K562 (cell line): ENCODE measurements at regions not wholly inside any gene's neighbourhood (a gene's known extent, or its start where the extent isn't known, plus 50 kb on each side); places are given as distances from the start of the nearest gene placed in this dataset.
A peak's percentile ranks its signal among the peaks of the same experiment; 100 is the strongest.

Source experiments
- ATAC-seq: fragments of 200-7000 bp; cut with Tn5 transposase; 3 replicates; pipeline ENCODE4 v1.9.1; 2020; ENCODE audit warnings: moderate library complexity
- BruUV-seq: library from RNA; stranded (reverse); fragments of 400-500 nt; replicated peaks from 2 replicates; lab custom pipeline; 2021; lab: Mats Ljungman, UMichigan
- CTCF ChIA-PET: fragments of 300-600 bp; formaldehyde crosslinking; extraction: SDS; loops from one replicate; lab custom pipeline; 2021; ENCODE audit warnings: low intra/inter-chr PET ratio; lab: Yijun Ruan, JAX
- POLR2A ChIA-PET: fragments of 300-600, 350-650 bp; sonication (Branson Sonifier 250); formaldehyde crosslinking; extraction: SDS; loops from one replicate; lab custom pipeline; 2021; ENCODE audit warnings: antibody characterized with exemption, inconsistent platforms; lab: Yijun Ruan, JAX
- DNase-seq, 4 experiments: peaks; one replicate each; pipeline versions ENCODE4 v3.0.0 to v3.0.0-alpha.2; 2011 to 2018; ENCODE audit warnings: low spot score in 3 of 4, mixed read lengths in 3 of 4; ENCODE audit errors: extremely low read depth in 1 of 4
- FAIRE-seq: peaks from 2 replicates; lab custom pipeline; 2011; peaks lifted over from hg19 to GRCh38; lab: Jason Lieb, UNC
- H2AFZ ChIP-seq: 2 replicates; pipeline ENCODE4 v1.6.0; 2011; ENCODE audit warnings: low read depth, low read length, control low read depth, inconsistent platforms
- H3K27ac ChIP-seq: fragments of 200-600 bp; 3 replicates; pipeline ENCODE4 v1.8.0; 2011; ENCODE audit warnings: low read depth, mild to moderate bottlenecking, control low read depth, inconsistent platforms, low read length, moderate library complexity, mixed read lengths; ENCODE audit errors: extremely low read depth
- H3K27me3 ChIP-seq, 2 experiments: fragments of 300-600 bp in 1 of 2; 2 replicates in 1 of 2; 3 replicates in 1 of 2; pipeline versions ENCODE4 v1.6.0 to v1.8.0; 2011; ENCODE audit warnings: inconsistent platforms in 2 of 2, low read length in 2 of 2, mild to moderate bottlenecking in 1 of 2, mixed read lengths in 1 of 2, moderate library complexity in 1 of 2; ENCODE audit not compliant: control insufficient read depth in 2 of 2, insufficient read depth in 2 of 2
- H3K36me3 ChIP-seq: fragments of 300-600 bp; 3 replicates; pipeline ENCODE4 v1.8.0; 2011; ENCODE audit warnings: mild to moderate bottlenecking, low read length, inconsistent platforms; ENCODE audit not compliant: control insufficient read depth, insufficient read depth
- H3K4me1 ChIP-seq, 2 experiments: fragments of 200-600 bp in 1 of 2; replicated peaks in 1 of 2; 2 replicates in 1 of 2; 3 replicates in 1 of 2; pipeline versions ENCODE4 v1.5.1 to v1.8.0; 2011; ENCODE audit warnings: inconsistent platforms in 2 of 2, low read length in 2 of 2, mild to moderate bottlenecking in 1 of 2, mixed read lengths in 1 of 2, moderate library complexity in 1 of 2; ENCODE audit not compliant: control insufficient read depth in 2 of 2, insufficient read depth in 2 of 2
- H3K4me2 ChIP-seq: 2 replicates; pipeline ENCODE4 v1.6.1; 2011; ENCODE audit warnings: low read length, control low read depth, inconsistent platforms, mixed read lengths; ENCODE audit not compliant: insufficient read depth
- H3K4me3 ChIP-seq: fragments of 200-600 bp; sonication (generic), shearing (Covaris generic); 2 replicates; pipeline ENCODE4 v1.5.1; 2016; ENCODE audit warnings: control low read depth, inconsistent platforms
- H3K79me2 ChIP-seq: fragments of 200-600 bp; 3 replicates; pipeline ENCODE4 v1.8.0; 2011; ENCODE audit warnings: low read length, inconsistent platforms; ENCODE audit not compliant: control insufficient read depth, insufficient read depth
- H3K9ac ChIP-seq, 2 experiments: 2 replicates each; pipeline versions ENCODE4 v1.6.0 to v1.6.1; 2011; ENCODE audit warnings: low read depth in 2 of 2, low read length in 2 of 2, control low read depth in 1 of 2, inconsistent platforms in 1 of 2, mild to moderate bottlenecking in 1 of 2, mixed read lengths in 1 of 2; ENCODE audit not compliant: insufficient read depth in 1 of 2
- H3K9me1 ChIP-seq: one replicate; pipeline ENCODE4 v1.6.0; 2011; ENCODE audit warnings: inconsistent platforms, mild to moderate bottlenecking, low read length, moderate library complexity; ENCODE audit not compliant: control insufficient read depth, insufficient read depth
- H3K9me3 ChIP-seq: replicated peaks from 2 replicates; pipeline ENCODE4 v1.5.1; 2011; ENCODE audit warnings: low read depth, low read length, inconsistent platforms; ENCODE audit not compliant: control insufficient read depth, insufficient read depth
- H4K20me1 ChIP-seq: replicated peaks from 2 replicates; pipeline ENCODE4 v1.6.1; 2011; ENCODE audit warnings: low read length, inconsistent platforms, mixed read lengths; ENCODE audit not compliant: control insufficient read depth, insufficient read depth
- CREB3L1 ChIP-seq: fragments of 450-650 bp; IDR thresholded peaks from 2 replicates; pipeline ENCODE4 v1.6.1; 2014; ENCODE audit warnings: low read depth, mild to moderate bottlenecking, moderate library complexity, borderline replicate concordance
- E2F1 ChIP-seq: sonication (generic); formaldehyde crosslinking; IDR thresholded peaks from 2 replicates; pipeline ENCODE4 v1.8.1; 2023; ENCODE audit warnings: mild to moderate bottlenecking, missing genetic modification reagents, moderate library complexity
- E2F6 ChIP-seq, 2 experiments: IDR thresholded peaks; 2 replicates each; pipeline ENCODE4 v1.6.1; 2011; ENCODE audit warnings: borderline replicate concordance in 1 of 2, control low read depth in 1 of 2, low read depth in 1 of 2, low read length in 1 of 2, mild to moderate bottlenecking in 1 of 2, mixed read lengths in 1 of 2, moderate library complexity in 1 of 2; ENCODE audit not compliant: insufficient read depth in 1 of 2, insufficient read length in 1 of 2, poor library complexity in 1 of 2, severe bottlenecking in 1 of 2; ENCODE audit errors: extremely low read depth in 1 of 2
- IRF1 ChIP-seq: sonication (generic); formaldehyde crosslinking; IDR thresholded peaks from 2 replicates; pipeline ENCODE4 v1.8.0; 2022; ENCODE audit warnings: missing genetic modification reagents, mild to moderate bottlenecking, borderline replicate concordance
- SAP30 ChIP-seq: fragments of 200-600 bp; sonication (generic); IDR thresholded peaks from 2 replicates; pipeline ENCODE4 v1.6.1; 2012; ENCODE audit warnings: borderline replicate concordance, low read depth, mild to moderate bottlenecking, moderate library complexity, low read length, control low read depth, inconsistent platforms; ENCODE audit not compliant: insufficient read depth, poor library complexity, severe bottlenecking
- YBX1 ChIP-seq: fragments of 450-650 bp; IDR thresholded peaks from 2 replicates; pipeline ENCODE4 v1.7.1; 2016; ENCODE audit warnings: mild to moderate bottlenecking
- ZNF224 ChIP-seq: sonication (generic); formaldehyde crosslinking; IDR thresholded peaks from 2 replicates; pipeline ENCODE4 v1.8.0; 2022; ENCODE audit warnings: mild to moderate bottlenecking, missing genetic modification reagents
- ZNF609 ChIP-seq: sonication (generic); formaldehyde crosslinking; IDR thresholded peaks from 2 replicates; pipeline ENCODE4 v1.8.1; 2023; ENCODE audit warnings: missing genetic modification reagents, mild to moderate bottlenecking, borderline replicate concordance
- WGBS: fragments of 100-300 bp; shearing (Covaris generic); methylation state at CpG from one replicate; pipeline ENCODE4 v1.1.6; 2016; ENCODE audit warnings: low coverage, mixed read lengths; ENCODE audit not compliant: insufficient coverage; ENCODE audit errors: missing lambda C conversion rate; 5-methylcytosine and 5-hydroxymethylcytosine counted together
- in situ Hi-C: fragments of 300-500 bp; cut with MboI; formaldehyde crosslinking; loops from 4 replicates; pipeline ENCODE4 v1.15.0; 2018; ENCODE audit warnings: inconsistent platforms, mixed read lengths
- intact Hi-C: fragments of 100-400 bp; cut with micrococcal nuclease; formaldehyde crosslinking; loops from 2 replicates; pipeline ENCODE4 v1.14.2; 2022

GRCh38 chr7:371779-372545 is 82.0 kb downstream of the FOXL3 start (continued):
- TF ChIP-seq SAP30 (no peak), E2F1 (CRISPR knock-in tag) (no peak)

- H3K4me1 ChIP-seq, result peaks cover 0 to 63% of the 10 kb centered on the region in 2 experiments; a peak in 2 of 5 replicates
- peak overlapping the region in 1 of 2 experiments; percentile 52; a peak in 1 of 4 replicates for H3K9ac ChIP-seq
- no peak for ATAC-seq
- POLR2A ChIA-PET, result no interaction called here
- no peak for FAIRE-seq
- H3K4me2 ChIP-seq, result no peak overlapping the region
- peaks cover 37 to 90% of the 10 kb centered on the region in 2 experiments; a peak in 4 of 5 replicates for H3K27me3 ChIP-seq
- BruUV-seq, result no TSS peak
- H3K9me1 ChIP-seq, result no peaks in the 10 kb centered on the region
- no peak overlapping the region for H2AFZ ChIP-seq
- WGBS, result 14% methylated on average over 9 of the region's 15 CpGs
- CTCF ChIA-PET, result no interaction called here
- no peaks in the 10 kb centered on the region for H3K79me2 ChIP-seq
- no peak overlapping the region for H3K4me3 ChIP-seq
- DNase-seq, result no peak
- no peak overlapping the region for H3K27ac ChIP-seq
- H3K9me3 ChIP-seq, result no peaks in the 10 kb centered on the region
- in situ Hi-C loops (no loop called here), intact Hi-C loops (no loop called here)
- no peaks in the 10 kb centered on the region for H3K36me3 ChIP-seq
- no peaks in the 10 kb centered on the region; the same call in 1 of the 2 replicates for H4K20me1 ChIP-seq
- TF ChIP-seq IRF1 (CRISPR knock-in tag), result no peak
- TF ChIP-seq CREB3L1, result no peak
- no peak for TF ChIP-seq YBX1
- no peak for TF ChIP-seq ZNF609 (CRISPR knock-in tag)
- no peak for TF ChIP-seq E2F6 (IDR thresholded peaks at IDR 0.05; ENCODE audit: borderline replicate concordance in 1 of 2, extremely low read depth in 1 of 2, insufficient read depth in 1 of 2, insufficient read length in 1 of 2, low read depth in 1 of 2, low read length in 1 of 2, poor library complexity in 1 of 2, severe bottlenecking in 1 of 2)
- no peak for TF ChIP-seq ZNF224 (CRISPR knock-in tag)
These were observed 82.6 kb downstream of the FOXL3 start for GRCh38 chr7:372546-372931.
